AG10803 (cell line): ENCODE measurements at regions not wholly inside any gene's neighbourhood (a gene's known extent, or its start where the extent isn't known, plus 50 kb on each side); places are given as distances from the start of the nearest gene placed in this dataset.

ENCODE experiments used
- DNase-seq: peaks from one replicate; pipeline ENCODE4 v3.0.0; 2010; ENCODE audit warnings: low read depth
- H3K4me3 ChIP-seq: 2 replicates; pipeline ENCODE4 v1.5.1; 2011; ENCODE audit warnings: mild to moderate bottlenecking, low read length, control low read depth
- TF ChIP-seq, protein P1 (sequence below): conservative IDR thresholded peaks from 2 replicates; pipeline ENCODE4 v1.5.1; 2011; ENCODE audit warnings: mild to moderate bottlenecking, low read length, control low read depth, inconsistent platforms

- DNase-seq, result peak; percentile 48
- TF ChIP-seq, protein P1, sequence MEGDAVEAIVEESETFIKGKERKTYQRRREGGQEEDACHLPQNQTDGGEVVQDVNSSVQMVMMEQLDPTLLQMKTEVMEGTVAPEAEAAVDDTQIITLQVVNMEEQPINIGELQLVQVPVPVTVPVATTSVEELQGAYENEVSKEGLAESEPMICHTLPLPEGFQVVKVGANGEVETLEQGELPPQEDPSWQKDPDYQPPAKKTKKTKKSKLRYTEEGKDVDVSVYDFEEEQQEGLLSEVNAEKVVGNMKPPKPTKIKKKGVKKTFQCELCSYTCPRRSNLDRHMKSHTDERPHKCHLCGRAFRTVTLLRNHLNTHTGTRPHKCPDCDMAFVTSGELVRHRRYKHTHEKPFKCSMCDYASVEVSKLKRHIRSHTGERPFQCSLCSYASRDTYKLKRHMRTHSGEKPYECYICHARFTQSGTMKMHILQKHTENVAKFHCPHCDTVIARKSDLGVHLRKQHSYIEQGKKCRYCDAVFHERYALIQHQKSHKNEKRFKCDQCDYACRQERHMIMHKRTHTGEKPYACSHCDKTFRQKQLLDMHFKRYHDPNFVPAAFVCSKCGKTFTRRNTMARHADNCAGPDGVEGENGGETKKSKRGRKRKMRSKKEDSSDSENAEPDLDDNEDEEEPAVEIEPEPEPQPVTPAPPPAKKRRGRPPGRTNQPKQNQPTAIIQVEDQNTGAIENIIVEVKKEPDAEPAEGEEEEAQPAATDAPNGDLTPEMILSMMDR, result no peak
- H3K4me3 ChIP-seq, result no peak overlapping the region
Measured at GRCh38 chr5:143605403-143606005, 202.0 kb upstream of the NR3C1 start.

GRCh38 chr5:143601917-143602333 is 198.4 kb upstream of the NR3C1 start:
- DNase-seq, result no peak
- no peak overlapping the region for H3K4me3 ChIP-seq
- TF ChIP-seq, protein P1, result no peak

DNA sequence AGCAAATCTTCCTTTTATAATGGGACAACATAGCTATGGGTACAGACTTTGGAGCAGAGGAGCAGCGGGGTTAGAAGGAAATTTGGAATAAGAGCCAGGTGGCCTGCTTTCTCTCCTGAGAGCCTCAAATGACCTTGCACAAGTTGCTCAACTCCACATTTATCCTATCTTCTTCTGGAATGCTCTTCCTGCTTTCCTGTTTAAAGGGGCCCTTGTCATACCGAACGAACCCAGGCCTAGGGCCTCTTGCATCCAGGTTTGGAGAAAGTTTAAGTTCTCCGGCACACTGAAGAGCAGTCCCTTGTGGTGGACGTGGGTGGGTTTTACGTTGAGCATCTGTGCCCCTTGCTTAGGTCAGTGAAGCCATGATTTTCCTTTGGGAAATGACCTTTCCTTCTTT is 197.9 kb upstream of the NR3C1 start:
- H3K4me3 ChIP-seq, result no peak overlapping the region
- DNase-seq, result peak; percentile 33
- TF ChIP-seq, protein P1, result no peak

- no peak overlapping the region for H3K4me3 ChIP-seq
- peak; percentile 57 for DNase-seq
- TF ChIP-seq, protein P1, result no peak
Measured at GRCh38 chr5:143600396-143601075, 197.1 kb upstream of the NR3C1 start.

- TF ChIP-seq, protein P1, result no peak
- no peak overlapping the region for H3K4me3 ChIP-seq
- no peak for DNase-seq
Measured at GRCh38 chr5:143599474-143599873, 196.0 kb upstream of the NR3C1 start.

DNA sequence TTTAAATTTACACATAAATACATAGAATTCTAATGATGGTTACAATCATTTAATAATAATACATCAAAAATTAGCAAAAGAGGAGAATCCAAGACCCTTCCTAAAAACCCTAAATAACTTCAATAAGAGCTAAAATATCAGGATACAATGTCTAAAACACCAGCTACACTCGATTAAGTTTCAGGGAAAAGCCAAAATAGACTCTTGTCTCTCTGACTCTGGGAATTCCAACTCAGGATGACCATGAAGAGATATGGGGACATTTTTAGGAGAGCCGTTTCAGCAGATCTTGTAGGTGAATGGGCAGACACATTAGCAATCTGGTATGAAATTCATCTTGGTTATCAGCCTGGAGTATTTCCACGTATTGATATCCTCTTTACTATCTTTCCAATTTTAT is 193.3 kb upstream of the NR3C1 start:
- no peak overlapping the region for H3K4me3 ChIP-seq
- DNase-seq, result no peak

More for the DNA sequence above, 193.3 kb upstream of the NR3C1 start:
- TF ChIP-seq, protein P1, result no peak
